ENCODE measurements at regions not wholly inside any gene's neighbourhood (a gene's known extent, or its start where the extent isn't known, plus 50 kb on each side); places are given as distances from the start of the nearest gene placed in this dataset.

- Histone ChIP-seq H3K27ac (ENCODE audit: low read depth, low read length) (no peak overlapping the region), H3K9me3 (ENCODE audit: insufficient read depth, low read length) (no peaks in the 10 kb centered on the region), H3K36me3 (ENCODE audit: low read length) (no peaks in the 10 kb centered on the region), H3K27me3 (ENCODE audit: low read length) (no peaks in the 10 kb centered on the region), H3K79me2 (ENCODE audit: insufficient read depth, low read length) (no peaks in the 10 kb centered on the region), H3K4me3 (ENCODE audit: insufficient read depth, low read length, poor library complexity, severe bottlenecking) (no peak overlapping the region), H2AFZ (ENCODE audit: low read depth, low read length, severe bottlenecking) (no peak overlapping the region), H4K20me1 (ENCODE audit: low read depth, low read length) (no peaks in the 10 kb centered on the region), H3F3A (ENCODE audit: insufficient read depth) (no peaks in the 10 kb centered on the region), H3K9ac (ENCODE audit: low read length) (no peak overlapping the region), H3K4me2 (ENCODE audit: low read depth, low read length, poor library complexity, severe bottlenecking) (no peak overlapping the region), H3K9me2 (replicated peaks; ENCODE audit: insufficient read depth, low read length) (no peaks in the 10 kb centered on the region)
- TF ChIP-seq EZH2phosphoT487 (conservative IDR thresholded peaks at IDR 0.05; ENCODE audit: low read length), result no peak
- no peak for TF ChIP-seq CTCF (IDR thresholded peaks at IDR 0.05; ENCODE audit: insufficient read depth, low read length, poor library complexity, severe bottlenecking)
These were observed 52.0 kb upstream of the IVNS1ABP start for GRCh38 chr1:185368913-185369491.

- no peaks in the 10 kb centered on the region for H4K20me1 ChIP-seq (ENCODE audit: low read depth, low read length)
These were observed 51.3 kb upstream of the IVNS1ABP start for GRCh38 chr1:185368313-185368855.

GRCh38 chr1:185367218-185367617 lies 50.2 kb upstream of the IVNS1ABP start:
- Histone ChIP-seq H3K27ac (ENCODE audit: low read depth, low read length) (no peak overlapping the region), H3K36me3 (ENCODE audit: low read length) (no peaks in the 10 kb centered on the region), H3K79me2 (ENCODE audit: insufficient read depth, low read length) (no peaks in the 10 kb centered on the region), H3K27me3 (ENCODE audit: low read length) (no peaks in the 10 kb centered on the region), H4K20me1 (ENCODE audit: low read depth, low read length) (no peaks in the 10 kb centered on the region), H3K4me2 (ENCODE audit: low read depth, low read length, poor library complexity, severe bottlenecking) (no peak overlapping the region), H3F3A (ENCODE audit: insufficient read depth) (no peaks in the 10 kb centered on the region), H3K9ac (ENCODE audit: low read length) (no peak overlapping the region), H2AFZ (ENCODE audit: low read depth, low read length, severe bottlenecking) (no peak overlapping the region), H3K9me3 (ENCODE audit: insufficient read depth, low read length) (no peaks in the 10 kb centered on the region), H3K9me2 (replicated peaks; ENCODE audit: insufficient read depth, low read length) (no peaks in the 10 kb centered on the region), H3K4me3 (ENCODE audit: insufficient read depth, low read length, poor library complexity, severe bottlenecking) (no peak overlapping the region)
- TF ChIP-seq EZH2phosphoT487 (conservative IDR thresholded peaks at IDR 0.05; ENCODE audit: low read length) (no peak), CTCF (IDR thresholded peaks at IDR 0.05; ENCODE audit: insufficient read depth, low read length, poor library complexity, severe bottlenecking) (no peak)

More at GRCh38 chr1:185368313-185368855, 51.3 kb upstream of the IVNS1ABP start:
- no peaks in the 10 kb centered on the region for H3K79me2 ChIP-seq (ENCODE audit: insufficient read depth, low read length)
- no peak overlapping the region for H3K4me2 ChIP-seq (ENCODE audit: low read depth, low read length, poor library complexity, severe bottlenecking)
- H3K27me3 ChIP-seq (ENCODE audit: low read length), result no peaks in the 10 kb centered on the region
- H3K36me3 ChIP-seq (ENCODE audit: low read length), result no peaks in the 10 kb centered on the region
- H3K9me2 ChIP-seq (replicated peaks; ENCODE audit: insufficient read depth, low read length), result no peaks in the 10 kb centered on the region
- no peaks in the 10 kb centered on the region for H3F3A ChIP-seq (ENCODE audit: insufficient read depth)
- H3K9me3 ChIP-seq (ENCODE audit: insufficient read depth, low read length), result no peaks in the 10 kb centered on the region
- no peak overlapping the region for H2AFZ ChIP-seq (ENCODE audit: low read depth, low read length, severe bottlenecking)
- H3K9ac ChIP-seq (ENCODE audit: low read length), result no peak overlapping the region
- H3K4me3 ChIP-seq (ENCODE audit: insufficient read depth, low read length, poor library complexity, severe bottlenecking), result no peak overlapping the region
- TF ChIP-seq CTCF (IDR thresholded peaks at IDR 0.05; ENCODE audit: insufficient read depth, low read length, poor library complexity, severe bottlenecking), result no peak
- TF ChIP-seq EZH2phosphoT487 (conservative IDR thresholded peaks at IDR 0.05; ENCODE audit: low read length), result no peak
- H3K27ac ChIP-seq (ENCODE audit: low read depth, low read length), result no peak overlapping the region

Measured in SU-DHL-6 (cell line).